ENCODE measurements at regions not wholly inside any gene's neighbourhood (a gene's known extent, or its start where the extent isn't known, plus 50 kb on each side); places are given as distances from the start of the nearest gene placed in this dataset.

DNA sequence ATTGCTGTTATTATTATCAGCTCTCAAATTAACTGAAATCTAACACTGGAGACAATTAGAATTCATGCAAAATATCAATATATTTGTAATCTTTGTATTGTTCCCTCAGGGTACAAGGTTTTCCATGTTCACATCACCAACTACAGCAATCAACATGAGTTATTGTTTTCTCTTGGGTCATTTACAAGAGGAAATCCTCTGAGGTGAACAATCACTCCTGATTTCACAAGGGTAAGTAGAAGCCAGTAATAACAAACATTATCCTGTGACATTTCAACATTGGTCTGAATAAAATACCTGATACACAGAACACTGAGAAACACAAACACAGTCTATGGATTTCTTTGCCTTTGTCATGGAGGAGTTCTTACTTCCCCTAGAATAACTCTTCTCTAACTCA is 174.0 kb downstream of the SUCNR1 start:
- TF ChIP-seq, protein P1, sequence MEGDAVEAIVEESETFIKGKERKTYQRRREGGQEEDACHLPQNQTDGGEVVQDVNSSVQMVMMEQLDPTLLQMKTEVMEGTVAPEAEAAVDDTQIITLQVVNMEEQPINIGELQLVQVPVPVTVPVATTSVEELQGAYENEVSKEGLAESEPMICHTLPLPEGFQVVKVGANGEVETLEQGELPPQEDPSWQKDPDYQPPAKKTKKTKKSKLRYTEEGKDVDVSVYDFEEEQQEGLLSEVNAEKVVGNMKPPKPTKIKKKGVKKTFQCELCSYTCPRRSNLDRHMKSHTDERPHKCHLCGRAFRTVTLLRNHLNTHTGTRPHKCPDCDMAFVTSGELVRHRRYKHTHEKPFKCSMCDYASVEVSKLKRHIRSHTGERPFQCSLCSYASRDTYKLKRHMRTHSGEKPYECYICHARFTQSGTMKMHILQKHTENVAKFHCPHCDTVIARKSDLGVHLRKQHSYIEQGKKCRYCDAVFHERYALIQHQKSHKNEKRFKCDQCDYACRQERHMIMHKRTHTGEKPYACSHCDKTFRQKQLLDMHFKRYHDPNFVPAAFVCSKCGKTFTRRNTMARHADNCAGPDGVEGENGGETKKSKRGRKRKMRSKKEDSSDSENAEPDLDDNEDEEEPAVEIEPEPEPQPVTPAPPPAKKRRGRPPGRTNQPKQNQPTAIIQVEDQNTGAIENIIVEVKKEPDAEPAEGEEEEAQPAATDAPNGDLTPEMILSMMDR (IDR thresholded peaks at IDR 0.05) = no peak
- TF ChIP-seq POLR2A (IDR thresholded peaks at IDR 0.05) = no peak
- TF ChIP-seq POLR2AphosphoS5 (IDR thresholded peaks at IDR 0.05) = no peak
- no peak for TF ChIP-seq EP300 (IDR thresholded peaks at IDR 0.05)
